Karpas-422 (cell line): ENCODE measurements at regions not wholly inside any gene's neighbourhood (a gene's known extent, or its start where the extent isn't known, plus 50 kb on each side); places are given as distances from the start of the nearest gene placed in this dataset.

Experiments
- DNase-seq: peaks from one replicate; pipeline ENCODE4 v3.0.0-alpha.2; 2015
- H2AFZ ChIP-seq: fragments of 200-600 bp; sonication (generic); 2 replicates; pipeline ENCODE4 v1.6.1; 2014; ENCODE audit warnings: antibody characterized with exemption, low read length, mixed read lengths
- H3K27ac ChIP-seq: fragments of 200-600 bp; sonication (generic); 2 replicates; pipeline ENCODE4 v1.5.1; 2014; ENCODE audit warnings: mild to moderate bottlenecking, low read length, moderate library complexity
- H3K27me3 ChIP-seq: fragments of 200-600 bp; sonication (generic); 2 replicates; pipeline ENCODE4 v1.6.1; 2014; ENCODE audit warnings: low read length, mixed read lengths
- H3K36me3 ChIP-seq: fragments of 200-600 bp; sonication (generic); 2 replicates; pipeline ENCODE4 v1.6.1; 2014; ENCODE audit warnings: low read length, mixed read lengths; ENCODE audit not compliant: insufficient read depth
- H3K4me1 ChIP-seq: fragments of 200-600 bp; sonication (generic); 2 replicates; pipeline ENCODE4 v1.6.1; 2014; ENCODE audit warnings: mild to moderate bottlenecking, low read length, mixed read lengths
- H3K4me2 ChIP-seq: fragments of 200-600 bp; sonication (generic); 2 replicates; pipeline ENCODE4 v1.6.1; 2014; ENCODE audit warnings: low read length, low read depth, mild to moderate bottlenecking; ENCODE audit not compliant: poor library complexity, severe bottlenecking
- H3K4me3 ChIP-seq: fragments of 200-600 bp; sonication (generic); 2 replicates; pipeline ENCODE4 v1.5.1; 2014; ENCODE audit warnings: mild to moderate bottlenecking, antibody characterized with exemption, low read length, mixed read lengths
- H3K79me2 ChIP-seq: fragments of 200-600 bp; sonication (generic); 2 replicates; pipeline ENCODE4 v1.6.1; 2014; ENCODE audit warnings: mild to moderate bottlenecking, low read length, mixed read lengths
- H3K9ac ChIP-seq: fragments of 200-600 bp; sonication (generic); 2 replicates; pipeline ENCODE4 v1.6.0; 2014; ENCODE audit warnings: low read length
- H3K9me2 ChIP-seq: fragments of 200-600 bp; sonication (generic), shearing (Covaris generic); replicated peaks from 2 replicates; pipeline ENCODE4 v1.6.0; 2014; ENCODE audit warnings: mild to moderate bottlenecking, low read length, moderate library complexity; ENCODE audit not compliant: insufficient read depth
- H3K9me3 ChIP-seq: fragments of 300-700, 200-600 bp; sonication (generic); 2 replicates; pipeline ENCODE4 v1.6.1; 2014; ENCODE audit warnings: low read length, mixed read lengths
- H4K20me1 ChIP-seq: fragments of 200-600 bp; sonication (generic); 2 replicates; pipeline ENCODE4 v1.6.1; 2014; ENCODE audit warnings: mild to moderate bottlenecking, antibody characterized with exemption, low read length, low read depth; ENCODE audit not compliant: insufficient read depth

GRCh38 chr3:115553796-115554486 is 69.4 kb upstream of the GAP43 start:
- no peaks in the 10 kb centered on the region for H3K9me2 ChIP-seq
- H3K79me2 ChIP-seq, result no peaks in the 10 kb centered on the region

GRCh38 chr3:115554487-115554807 is 68.9 kb upstream of the GAP43 start:
- Histone ChIP-seq H3K4me2 (no peak overlapping the region), H3K9ac (no peak overlapping the region), H3K4me3 (no peak overlapping the region), H3K27ac (no peak overlapping the region), H4K20me1 (no peaks in the 10 kb centered on the region), H3K36me3 (no peaks in the 10 kb centered on the region), H2AFZ (no peak overlapping the region), H3K9me2 (no peaks in the 10 kb centered on the region), H3K4me1 (no peaks in the 10 kb centered on the region), H3K27me3 (no peaks in the 10 kb centered on the region), H3K9me3 (no peaks in the 10 kb centered on the region), H3K79me2 (no peaks in the 10 kb centered on the region)
- no peak for DNase-seq

More at GRCh38 chr3:115553796-115554486, 69.4 kb upstream of the GAP43 start:
- Histone ChIP-seq H3K4me3 (no peak overlapping the region), H3K27me3 (no peaks in the 10 kb centered on the region), H3K9ac (no peak overlapping the region), H3K4me2 (no peak overlapping the region), H2AFZ (no peak overlapping the region), H3K4me1 (no peaks in the 10 kb centered on the region), H3K36me3 (no peaks in the 10 kb centered on the region), H4K20me1 (no peaks in the 10 kb centered on the region), H3K9me3 (no peaks in the 10 kb centered on the region), H3K27ac (no peak overlapping the region)
- no peak for DNase-seq

- H3K36me3 ChIP-seq, result no peaks in the 10 kb centered on the region
- H3K79me2 ChIP-seq, result no peaks in the 10 kb centered on the region
- H3K9me2 ChIP-seq, result no peaks in the 10 kb centered on the region
- H2AFZ ChIP-seq, result no peak overlapping the region
- no peaks in the 10 kb centered on the region for H3K27me3 ChIP-seq
- no peaks in the 10 kb centered on the region for H4K20me1 ChIP-seq
- no peak overlapping the region for H3K27ac ChIP-seq
- H3K4me1 ChIP-seq, result no peaks in the 10 kb centered on the region
- H3K4me3 ChIP-seq, result no peak overlapping the region
- DNase-seq, result no peak
- H3K4me2 ChIP-seq, result no peak overlapping the region
- no peak overlapping the region for H3K9ac ChIP-seq
- H3K9me3 ChIP-seq, result no peaks in the 10 kb centered on the region
These were observed 60.6 kb upstream of the GAP43 start for GRCh38 chr3:115562636-115563267.

- Histone ChIP-seq H3K9me2 (no peaks in the 10 kb centered on the region), H3K9me3 (no peaks in the 10 kb centered on the region), H4K20me1 (no peaks in the 10 kb centered on the region), H3K4me3 (no peak overlapping the region), H3K36me3 (no peaks in the 10 kb centered on the region), H2AFZ (no peak overlapping the region), H3K27ac (no peak overlapping the region), H3K9ac (no peak overlapping the region), H3K79me2 (no peaks in the 10 kb centered on the region), H3K4me2 (no peak overlapping the region), H3K4me1 (no peaks in the 10 kb centered on the region), H3K27me3 (no peaks in the 10 kb centered on the region)
- DNase-seq, result no peak
These were observed 59.3 kb upstream of the GAP43 start for GRCh38 chr3:115563984-115564383.

GRCh38 chr3:115571413-115571812 is 51.9 kb upstream of the GAP43 start:
- Histone ChIP-seq H3K79me2 (no peaks in the 10 kb centered on the region), H3K27ac (no peak overlapping the region), H3K9me2 (no peaks in the 10 kb centered on the region), H3K36me3 (no peaks in the 10 kb centered on the region), H3K4me2 (no peak overlapping the region), H3K4me3 (no peak overlapping the region), H3K27me3 (no peaks in the 10 kb centered on the region), H3K4me1 (no peaks in the 10 kb centered on the region), H2AFZ (no peak overlapping the region), H3K9me3 (no peaks in the 10 kb centered on the region), H4K20me1 (no peaks in the 10 kb centered on the region), H3K9ac (no peak overlapping the region)
- no peak for DNase-seq
